ENCODE measurements at regions not wholly inside any gene's neighbourhood (a gene's known extent, or its start where the extent isn't known, plus 50 kb on each side); places are given as distances from the start of the nearest gene placed in this dataset.

- TF ChIP-seq CTCF (IDR thresholded peaks at IDR 0.05), result no peak
- Histone ChIP-seq H3K27ac (no peak overlapping the region), H3K9ac (ENCODE audit: low read depth in 2 of 2, low read length in 2 of 2) (no peak overlapping the region)
These were observed 708.8 kb downstream of the HDGFL1 start for GRCh38 chr6:23278180-23278532.

GRCh38 chr6:23280437-23280836 lies 711.1 kb downstream of the HDGFL1 start:
- TF ChIP-seq CTCF (IDR thresholded peaks at IDR 0.05), result no peak
- Histone ChIP-seq H3K9me3 (no peaks in the 10 kb centered on the region), H3K4me3 (no peak overlapping the region), H3K9ac (ENCODE audit: low read depth in 2 of 2, low read length in 2 of 2) (no peak overlapping the region), H3K27ac (no peak overlapping the region), H3K36me3 (no peaks in the 10 kb centered on the region), H3K4me1 (no peaks in the 10 kb centered on the region), H3K27me3 (no peaks in the 10 kb centered on the region)
- no peak for DNase-seq
- intact Hi-C loops (cut with DNase I), result no loop called here

More at GRCh38 chr6:23278180-23278532, 708.8 kb downstream of the HDGFL1 start:
- Histone ChIP-seq H3K4me1 (no peaks in the 10 kb centered on the region), H3K27me3 (no peaks in the 10 kb centered on the region), H3K36me3 (no peaks in the 10 kb centered on the region), H3K4me3 (no peak overlapping the region), H3K9me3 (no peaks in the 10 kb centered on the region)
- intact Hi-C loops (cut with DNase I), result no loop called here
- DNase-seq, result no peak

- no peak overlapping the region for H3K4me3 ChIP-seq
- no peaks in the 10 kb centered on the region for H3K4me1 ChIP-seq
- no peaks in the 10 kb centered on the region for H3K9me3 ChIP-seq
- intact Hi-C loops (cut with DNase I), result no loop called here
- no peak for TF ChIP-seq CTCF (IDR thresholded peaks at IDR 0.05)
- H3K9ac ChIP-seq (ENCODE audit: low read depth in 2 of 2, low read length in 2 of 2), result no peak overlapping the region
- no peak overlapping the region for H3K27ac ChIP-seq
- no peaks in the 10 kb centered on the region for H3K36me3 ChIP-seq
- H3K27me3 ChIP-seq, result no peaks in the 10 kb centered on the region
- no peak for DNase-seq
These were observed 713.1 kb downstream of the HDGFL1 start for GRCh38 chr6:23282252-23283021.

- H3K27ac ChIP-seq, result no peak overlapping the region
- intact Hi-C loops (cut with DNase I), result no loop called here
- TF ChIP-seq CTCF (IDR thresholded peaks at IDR 0.05), result no peak
- no peak for DNase-seq
- H3K9me3 ChIP-seq, result no peaks in the 10 kb centered on the region
- H3K9ac ChIP-seq (ENCODE audit: low read depth in 2 of 2, low read length in 2 of 2), result no peak overlapping the region
- H3K4me3 ChIP-seq, result no peak overlapping the region
- H3K4me1 ChIP-seq, result no peaks in the 10 kb centered on the region
- no peaks in the 10 kb centered on the region for H3K27me3 ChIP-seq
- H3K36me3 ChIP-seq, result no peaks in the 10 kb centered on the region
These were observed 724.3 kb downstream of the HDGFL1 start for GRCh38 chr6:23293653-23294052.

- no peaks in the 10 kb centered on the region for H3K4me1 ChIP-seq
- intact Hi-C loops (cut with DNase I), result no loop called here
- TF ChIP-seq CTCF (IDR thresholded peaks at IDR 0.05), result no peak
These were observed 732.2 kb downstream of the HDGFL1 start for GRCh38 chr6:23301556-23301955.

More at GRCh38 chr6:23301556-23301955, 732.2 kb downstream of the HDGFL1 start:
- no peaks in the 10 kb centered on the region for H3K9me3 ChIP-seq
- no peak overlapping the region for H3K27ac ChIP-seq
- DNase-seq, result no peak
- H3K36me3 ChIP-seq, result no peaks in the 10 kb centered on the region
- no peaks in the 10 kb centered on the region for H3K27me3 ChIP-seq
- H3K4me3 ChIP-seq, result no peak overlapping the region
- H3K9ac ChIP-seq (ENCODE audit: low read depth in 2 of 2, low read length in 2 of 2), result no peak overlapping the region
